ENCODE measurements at regions not wholly inside any gene's neighbourhood (a gene's known extent, or its start where the extent isn't known, plus 50 kb on each side); places are given as distances from the start of the nearest gene placed in this dataset.

DNA sequence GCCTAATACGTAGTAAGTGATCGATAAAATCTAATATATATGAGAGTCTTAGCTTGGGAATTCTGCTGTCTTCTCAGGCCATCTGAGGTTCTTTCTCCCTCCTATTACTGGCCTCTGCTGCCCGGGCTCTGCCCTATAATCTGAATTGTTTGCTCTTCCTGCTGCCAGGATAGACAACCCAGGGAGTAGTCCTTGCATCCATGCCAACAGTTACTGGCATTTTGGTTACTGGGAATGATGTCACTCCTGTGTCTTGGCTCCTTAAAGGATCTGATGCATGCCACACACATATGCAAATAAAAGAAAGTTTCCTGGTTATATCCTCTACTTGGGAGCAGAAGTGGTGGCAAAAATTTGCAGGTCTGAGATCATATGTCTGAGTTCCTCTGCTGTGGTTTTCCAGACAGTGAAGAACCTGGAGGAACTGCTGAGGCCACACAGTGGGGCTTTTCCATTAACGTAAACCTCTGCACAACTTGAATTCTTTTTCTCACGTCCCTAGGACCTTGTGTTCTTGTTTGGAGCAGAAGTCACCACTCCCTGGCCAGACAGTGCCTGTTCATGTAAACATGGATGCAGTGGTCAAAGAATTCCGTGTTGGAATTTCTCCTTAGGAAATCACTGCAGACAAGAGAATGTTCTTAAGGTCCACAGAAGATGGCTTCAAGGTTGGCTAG, 320.6 kb upstream of the TBX3 start:
- no peak for DNase-seq

DNA sequence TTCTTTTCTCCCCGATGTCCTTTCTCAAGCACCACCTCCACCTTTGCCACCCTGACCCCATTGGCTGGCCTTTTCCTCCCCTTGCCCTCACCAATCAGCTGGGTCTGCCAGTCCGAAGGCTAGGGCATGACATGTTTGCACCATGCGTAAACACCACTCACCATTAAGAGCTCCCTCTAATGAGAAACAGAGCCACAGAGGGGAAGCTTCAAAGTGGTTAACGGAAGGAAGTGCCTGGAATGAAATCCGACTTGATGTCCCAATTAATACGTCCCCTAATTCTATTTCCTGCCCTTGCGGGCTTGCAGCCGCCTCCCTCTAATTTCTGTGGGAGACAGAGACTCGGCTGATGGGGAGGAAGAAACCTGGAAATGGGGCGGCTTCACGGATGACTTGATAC, 318.5 kb upstream of the TBX3 start:
- no peak for DNase-seq

DNA sequence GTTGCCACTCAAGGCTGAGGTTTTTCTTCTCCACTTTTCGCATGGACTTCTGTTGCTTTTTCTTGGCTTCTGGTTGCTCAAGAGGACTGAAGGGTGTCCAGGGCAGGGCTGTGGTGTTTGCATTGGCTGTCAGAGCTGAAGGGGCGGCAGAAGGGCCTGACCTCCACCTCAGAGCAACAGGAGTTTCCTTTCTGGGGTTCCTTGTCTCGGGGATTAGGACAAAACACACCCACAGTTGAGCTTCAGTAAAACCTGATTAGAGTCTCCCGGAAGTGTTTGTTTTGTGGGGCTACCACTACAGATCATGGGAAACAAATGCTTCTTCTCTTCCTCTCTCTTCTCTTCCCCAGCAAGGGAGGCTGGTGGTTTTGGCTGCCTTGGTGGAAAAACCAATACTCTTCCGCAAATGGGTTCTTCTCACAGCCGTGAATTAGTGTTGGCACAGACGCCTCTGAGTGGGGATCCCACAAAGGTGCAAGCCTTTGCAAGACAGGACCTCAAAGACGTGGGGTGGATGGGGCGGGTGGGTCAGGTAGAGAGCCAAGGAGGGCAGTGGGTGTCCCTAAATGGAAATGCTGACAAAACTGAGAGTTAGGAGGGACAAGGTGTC, 317.7 kb upstream of the TBX3 start:
- DNase-seq, result no peak

DNA sequence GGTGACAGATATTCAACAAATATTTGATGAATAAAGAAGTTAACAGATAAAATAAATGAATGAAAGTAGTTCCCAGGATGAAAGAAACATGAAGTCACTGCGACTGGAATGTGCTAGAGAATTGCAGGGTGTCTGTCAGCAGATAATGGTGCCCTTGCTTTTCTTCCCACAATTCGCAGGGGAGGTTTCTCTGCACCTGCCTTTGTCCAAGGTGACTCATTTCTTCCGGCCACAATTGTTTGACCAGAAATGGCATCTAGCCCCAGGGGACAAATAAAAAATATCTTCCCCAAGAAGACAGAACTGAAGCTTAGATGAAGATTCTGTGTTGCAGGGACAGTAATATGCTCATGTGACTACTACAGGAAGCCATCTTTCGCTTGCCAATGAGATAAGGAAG, 316.1 kb upstream of the TBX3 start:
- DNase-seq, result no peak

DNA sequence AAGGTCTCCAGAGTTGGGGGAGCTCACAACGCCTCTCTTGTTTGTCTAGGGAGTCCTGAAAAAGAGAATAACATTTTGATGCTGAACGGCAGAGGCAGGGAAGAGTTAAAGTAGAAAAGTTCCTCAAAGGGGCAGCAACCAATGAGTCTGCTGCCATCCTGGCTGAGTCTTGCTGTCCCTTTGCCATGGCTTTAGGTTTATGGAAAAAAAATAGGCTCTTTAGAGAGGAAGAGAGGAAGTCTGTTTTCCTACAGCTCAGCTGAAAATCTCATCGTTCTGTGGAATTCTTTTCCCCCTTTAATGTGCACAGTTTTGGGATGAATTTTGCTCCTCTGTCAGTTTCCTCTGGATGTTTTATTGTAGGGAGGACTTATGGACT, 314.8 kb upstream of the TBX3 start:
- DNase-seq, result no peak

DNA sequence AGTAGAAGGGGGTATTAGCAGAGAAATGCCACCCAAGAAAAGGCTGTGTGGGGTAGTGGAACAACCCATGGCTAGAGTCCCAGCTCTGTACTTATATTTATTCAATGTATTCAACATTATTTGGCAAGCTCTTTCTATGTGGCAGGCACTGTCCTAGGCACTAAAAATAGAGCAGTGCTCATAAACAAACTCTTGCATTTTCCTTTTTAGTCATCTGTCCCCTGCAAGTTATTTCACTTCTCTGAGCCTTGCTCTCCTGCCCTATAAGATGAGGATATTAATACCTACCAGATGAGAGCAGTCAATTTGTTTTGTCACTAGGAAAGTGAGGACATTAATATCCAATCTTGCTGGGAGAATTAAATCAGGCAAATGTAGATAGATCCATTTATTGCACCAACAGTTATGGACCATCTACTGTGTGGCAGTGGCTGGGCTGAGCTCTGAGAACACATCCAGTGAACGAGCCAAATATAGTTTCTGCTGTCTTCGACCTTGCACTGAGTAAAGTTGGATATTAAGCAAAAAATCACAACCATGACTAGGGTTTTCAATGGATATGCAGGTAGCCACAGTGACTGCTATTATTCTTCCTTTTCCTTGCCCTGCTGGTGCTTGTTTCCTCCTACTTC, 314.3 kb upstream of the TBX3 start:
- no peak for DNase-seq

DNA sequence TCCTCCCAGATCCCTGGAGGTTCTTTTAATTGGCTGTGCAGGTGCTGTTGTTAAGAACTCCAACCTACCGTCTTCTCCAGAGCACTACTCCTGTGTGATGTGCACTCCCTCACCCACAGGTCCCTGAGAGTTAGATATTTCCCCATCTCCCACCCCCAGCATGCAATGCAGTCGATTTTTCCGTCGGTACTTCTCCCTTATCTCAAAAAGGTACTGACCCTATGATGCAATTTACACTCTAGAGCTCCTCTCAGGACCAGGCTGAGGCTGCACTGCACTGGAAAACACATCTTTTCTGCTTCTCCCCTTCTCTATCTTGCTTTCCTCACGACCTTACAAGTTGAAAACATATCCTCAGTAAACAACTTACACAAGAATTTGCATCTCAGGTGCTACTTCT, 312.4 kb upstream of the TBX3 start:
- no peak for DNase-seq

DNA sequence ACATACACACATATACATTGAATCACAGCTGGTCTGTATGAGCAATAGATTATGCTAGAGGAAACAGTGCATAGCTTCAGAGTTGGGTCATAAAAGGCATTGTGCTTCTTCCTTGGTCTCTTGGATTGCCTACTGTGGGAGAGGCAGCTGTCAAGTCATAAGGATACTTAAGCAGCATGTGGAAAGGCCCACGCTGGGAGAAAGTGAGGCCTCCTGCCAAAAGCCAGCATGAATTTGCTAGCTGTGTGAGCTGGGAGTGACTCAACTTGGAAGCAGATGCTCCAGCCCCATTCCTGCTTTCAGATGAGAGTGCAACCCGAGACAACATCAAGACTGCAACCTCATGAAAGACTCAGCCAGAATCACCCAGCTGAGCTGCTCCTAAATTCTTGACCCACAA, 311.9 kb upstream of the TBX3 start:
- no peak for DNase-seq

DNA sequence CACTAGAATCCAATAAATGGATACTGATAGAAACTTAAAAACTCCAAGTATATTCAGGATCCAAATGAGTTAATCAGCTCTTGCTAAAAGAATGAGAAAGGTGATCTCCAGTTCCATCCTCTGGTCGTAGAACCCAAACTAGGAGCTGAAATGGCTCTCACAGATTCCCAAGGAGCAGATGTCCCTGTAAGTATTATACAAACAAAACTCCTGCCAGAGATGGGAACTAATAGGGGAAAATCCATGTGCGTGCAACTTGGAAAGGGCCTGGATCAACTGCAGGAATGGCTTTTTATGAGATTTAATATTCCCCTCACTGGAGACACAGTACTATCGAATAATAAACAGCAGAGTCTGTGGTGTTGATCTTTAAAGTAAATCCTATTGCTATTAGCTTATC, 309.2 kb upstream of the TBX3 start:
- peak; percentile 79 for DNase-seq

DNA sequence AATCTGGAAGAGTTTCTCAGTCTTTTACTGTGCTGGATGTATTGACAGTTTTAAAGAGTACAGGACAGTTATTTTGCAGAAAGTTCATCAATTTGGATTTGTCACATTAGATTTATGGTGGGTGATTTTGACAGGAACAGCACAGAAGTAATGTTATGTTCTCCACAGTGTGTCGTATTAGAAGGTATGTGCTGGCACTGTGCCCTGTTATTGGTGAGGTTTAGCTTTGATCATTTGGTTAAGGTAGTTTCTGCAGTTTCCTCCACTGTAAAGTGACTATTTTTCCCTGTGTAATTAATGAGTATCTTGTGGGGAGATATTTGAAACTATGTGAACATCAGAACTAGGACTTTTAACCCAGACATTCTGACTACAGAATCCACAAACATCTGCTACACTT, 308.5 kb upstream of the TBX3 start:
- no peak for DNase-seq

DNA sequence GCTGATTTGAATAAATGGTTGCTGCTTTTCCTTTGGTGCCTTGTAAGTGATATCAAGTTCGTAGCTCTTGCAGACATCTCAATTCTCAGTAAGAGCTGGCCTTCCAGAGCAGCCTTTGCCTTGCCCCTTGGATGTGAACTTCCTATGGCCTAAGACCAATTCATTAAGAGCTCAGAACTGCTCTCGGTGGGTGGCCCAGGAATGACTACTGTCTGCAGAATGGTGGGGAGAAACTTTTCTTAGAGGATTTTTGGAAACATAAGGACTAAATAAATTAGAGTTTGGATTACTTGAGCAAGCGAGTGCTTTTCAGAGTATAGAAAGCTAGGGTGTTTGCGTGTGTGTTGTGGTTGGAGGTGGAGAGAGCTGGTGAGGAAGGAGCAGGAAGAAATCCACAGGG, 306.4 kb upstream of the TBX3 start:
- DNase-seq, result no peak

DNA sequence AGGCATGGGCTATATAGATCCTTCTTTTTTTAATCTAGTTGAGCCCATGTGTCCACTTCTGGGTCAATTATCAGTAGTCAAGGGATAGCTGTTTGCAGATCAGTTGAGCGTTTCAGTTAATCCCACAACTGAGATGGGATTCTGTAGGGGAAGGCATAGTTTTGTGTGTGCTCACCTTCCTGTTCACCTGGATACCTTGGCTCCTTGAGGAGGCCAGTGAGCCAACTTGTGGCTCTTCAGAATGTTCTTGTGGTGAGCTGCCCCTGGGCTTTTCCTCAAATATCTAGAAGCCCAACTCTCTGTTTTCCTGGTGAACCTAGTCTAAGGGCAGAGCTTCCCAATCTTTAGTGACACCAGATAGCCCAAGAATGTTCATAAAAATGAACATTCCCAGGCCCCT, 302.9 kb upstream of the TBX3 start:
- DNase-seq, result no peak

DNA sequence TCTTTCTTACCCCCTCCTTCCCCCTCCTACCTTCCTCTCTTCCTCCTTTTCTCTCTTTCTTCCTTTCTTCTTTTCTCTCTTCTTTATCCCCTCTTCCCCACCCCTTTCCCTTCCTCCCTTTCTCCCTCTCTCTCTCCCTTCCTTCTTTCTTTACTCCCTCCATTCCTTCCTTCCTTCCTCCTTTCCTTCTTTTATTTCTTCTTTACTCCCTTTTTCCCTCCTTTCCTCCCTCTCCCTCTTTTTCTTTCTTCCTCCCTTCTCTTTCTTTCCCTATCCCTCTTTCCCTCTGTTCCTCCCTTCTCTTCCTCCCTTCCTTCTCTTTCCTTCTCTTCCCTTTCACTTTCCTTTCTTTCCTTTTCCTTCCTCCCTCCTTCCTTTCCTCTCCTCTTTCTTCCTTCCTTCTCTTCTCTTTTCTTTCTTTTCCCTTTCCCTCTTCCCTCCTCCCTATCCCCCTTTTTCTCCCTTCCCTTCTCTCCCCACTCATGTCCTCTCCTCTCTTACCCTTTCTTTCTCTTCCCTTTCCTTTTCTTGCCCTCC, 302.3 kb upstream of the TBX3 start:
- no peak for DNase-seq

DNA sequence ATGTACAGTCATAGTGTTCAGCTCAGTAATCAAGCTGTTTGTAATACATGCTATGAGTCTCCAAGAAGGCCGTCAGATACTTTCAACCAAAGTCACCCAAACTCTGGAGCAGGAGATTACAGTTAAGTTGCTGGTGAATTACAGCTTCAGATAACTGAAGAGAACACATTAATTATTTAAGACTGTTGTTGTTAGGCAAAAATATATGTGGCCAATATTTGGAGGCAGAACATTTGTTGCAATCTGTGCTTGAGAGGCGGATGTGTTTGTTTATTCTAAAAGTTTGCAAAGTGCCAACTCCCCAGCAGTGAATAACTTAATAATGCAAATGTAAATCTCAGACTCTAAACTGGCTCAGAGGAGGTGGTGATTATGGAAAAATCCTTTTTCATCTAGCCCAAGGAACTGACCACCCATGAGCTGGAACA, 300.7 kb upstream of the TBX3 start:
- DNase-seq, result no peak

DNA sequence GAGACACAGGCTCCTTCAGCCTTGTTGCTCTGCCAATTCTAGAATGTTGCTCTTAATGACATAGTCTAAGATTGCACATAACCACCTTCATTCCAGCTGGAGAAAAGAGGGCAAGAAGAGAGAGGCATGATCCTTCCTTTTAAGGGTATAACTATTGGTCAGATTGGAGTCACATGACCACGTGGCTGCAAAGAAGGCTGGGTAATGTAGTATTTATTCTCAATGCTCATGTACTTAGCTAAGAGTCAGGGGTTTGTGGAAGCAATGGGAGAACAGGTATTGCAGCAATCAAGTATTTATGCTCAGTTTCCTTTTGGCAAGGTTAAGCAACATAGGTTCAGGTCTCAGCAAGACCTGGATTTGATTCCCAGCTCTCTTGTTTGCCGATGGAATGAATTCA, 298.8 kb upstream of the TBX3 start:
- peak; percentile 15 for DNase-seq

DNA sequence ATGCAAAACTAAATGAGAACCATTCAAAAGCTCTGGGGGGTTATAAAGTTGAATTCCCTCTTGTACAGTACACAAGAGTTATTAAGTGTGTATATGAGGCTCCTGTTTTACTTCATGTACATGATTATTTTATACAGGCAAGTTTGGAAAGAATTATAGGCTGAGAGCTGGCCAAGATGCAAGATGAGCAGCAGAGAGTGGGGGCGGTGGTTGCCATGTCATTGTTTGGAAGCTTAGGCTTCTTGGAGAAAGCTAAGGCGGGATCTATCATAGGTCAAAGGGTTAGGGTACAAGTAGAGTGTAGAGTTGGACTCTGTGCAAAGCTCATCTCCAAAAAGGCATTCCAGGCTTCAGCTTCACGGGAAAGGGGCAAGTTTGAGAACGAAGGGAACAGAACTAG, 297.1 kb upstream of the TBX3 start:
- DNase-seq, result peak; percentile 47

DNA sequence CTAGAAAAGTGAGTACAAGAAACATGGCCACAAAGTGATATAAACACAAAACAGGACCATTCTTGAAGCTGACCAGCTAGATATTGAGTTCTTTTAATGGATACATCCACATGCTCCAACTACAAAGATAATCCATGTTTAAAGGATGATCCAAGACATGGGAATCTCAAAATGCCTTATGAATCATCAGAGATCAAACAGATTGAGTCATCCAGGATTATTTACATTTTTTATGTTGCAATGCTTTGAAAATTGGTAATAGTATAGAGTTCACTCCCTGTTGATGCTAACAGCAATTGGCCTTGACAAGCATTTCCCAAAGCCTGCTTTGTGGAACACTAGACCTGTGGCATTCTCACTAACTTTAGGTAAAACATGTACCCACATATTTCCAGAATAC, 293.0 kb upstream of the TBX3 start:
- DNase-seq, result no peak

DNA sequence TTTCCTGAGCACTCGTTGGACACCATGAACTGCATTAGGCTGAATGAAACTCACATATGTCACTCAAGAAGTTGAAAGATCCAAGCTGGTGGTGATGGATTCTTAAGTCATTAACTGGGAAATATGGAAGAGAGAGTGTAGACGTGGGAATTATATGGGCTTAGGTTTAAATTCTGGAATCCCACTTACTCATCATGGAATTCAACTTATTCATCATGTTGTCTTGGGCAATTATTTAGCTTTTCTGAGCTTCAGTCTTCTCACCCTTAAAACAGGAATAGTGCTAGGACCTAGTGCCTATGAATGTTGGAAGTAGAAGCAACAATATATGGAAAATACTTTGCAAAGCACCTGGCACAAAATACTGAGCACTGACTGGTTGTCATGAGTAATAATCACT, 292.4 kb upstream of the TBX3 start:
- DNase-seq, result no peak

DNA sequence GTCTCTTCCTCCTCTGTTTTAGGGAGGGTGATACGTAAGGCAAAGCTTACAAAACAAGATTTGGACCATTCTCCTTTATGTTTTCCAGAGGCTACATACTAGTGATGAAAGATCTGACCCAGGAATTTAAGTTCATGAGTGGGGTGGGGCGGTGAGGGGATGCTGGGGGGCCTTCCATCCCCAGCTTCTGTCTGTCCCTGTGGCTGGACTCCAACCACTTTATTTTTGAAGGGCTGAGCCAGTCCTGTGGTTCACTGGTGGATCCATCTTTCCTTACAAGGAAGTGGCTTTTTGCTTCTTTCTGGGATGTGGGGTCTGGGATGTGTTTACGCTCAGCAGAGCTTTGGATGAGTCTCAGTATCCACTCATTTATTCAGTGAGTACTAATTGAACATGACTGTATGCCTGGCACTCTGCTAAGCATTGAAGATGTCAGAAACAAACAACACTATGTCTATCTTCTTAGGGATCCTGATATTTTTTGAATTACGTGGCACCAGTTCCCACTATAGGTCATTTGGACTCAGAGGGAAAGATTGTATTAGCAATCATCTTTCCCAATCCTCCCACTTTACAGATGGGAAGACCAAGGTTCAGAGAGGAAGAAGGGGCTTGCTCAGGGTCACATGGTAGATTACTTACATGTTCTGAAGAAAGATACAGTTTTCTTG, 291.8 kb upstream of the TBX3 start:
- peak; percentile 87 for DNase-seq

DNA sequence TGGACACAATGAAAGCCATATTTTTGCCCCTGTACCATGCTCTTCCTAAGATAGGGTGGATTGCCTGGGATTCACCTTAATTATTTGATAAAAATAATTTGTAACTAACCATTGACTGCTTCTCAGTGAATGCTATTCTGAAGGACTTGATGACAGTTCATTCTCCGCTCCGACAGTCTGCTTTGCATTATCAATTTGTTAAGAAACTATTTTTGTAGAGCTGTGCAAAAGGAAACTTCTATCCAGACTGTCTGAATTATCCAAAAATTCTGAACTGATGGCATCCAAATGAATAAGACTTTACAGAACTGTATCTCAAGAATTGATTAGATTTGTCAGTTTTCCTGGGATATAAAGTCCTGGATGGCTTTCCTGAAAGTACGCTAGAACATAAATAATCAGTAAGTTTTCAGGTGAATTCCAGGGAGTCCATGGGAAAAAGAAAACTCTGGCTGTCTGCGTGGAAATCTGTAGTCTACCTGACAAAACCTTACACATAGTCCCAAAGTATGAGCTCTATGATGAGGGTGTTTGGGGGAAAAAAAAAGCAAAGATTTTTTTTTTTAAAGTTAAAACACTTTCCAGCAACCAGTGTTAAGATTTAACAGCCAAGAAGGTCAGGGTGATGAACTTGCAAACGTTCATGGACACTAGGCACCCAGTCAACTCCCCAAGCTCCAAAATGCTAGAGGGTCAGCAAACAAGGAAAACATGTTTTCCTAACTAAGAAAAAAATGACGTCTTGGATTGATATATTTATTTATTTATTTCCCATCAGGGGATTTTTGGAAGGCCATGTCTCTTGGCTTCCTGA, 291.1 kb upstream of the TBX3 start:
- DNase-seq, result peak; percentile 93

DNA sequence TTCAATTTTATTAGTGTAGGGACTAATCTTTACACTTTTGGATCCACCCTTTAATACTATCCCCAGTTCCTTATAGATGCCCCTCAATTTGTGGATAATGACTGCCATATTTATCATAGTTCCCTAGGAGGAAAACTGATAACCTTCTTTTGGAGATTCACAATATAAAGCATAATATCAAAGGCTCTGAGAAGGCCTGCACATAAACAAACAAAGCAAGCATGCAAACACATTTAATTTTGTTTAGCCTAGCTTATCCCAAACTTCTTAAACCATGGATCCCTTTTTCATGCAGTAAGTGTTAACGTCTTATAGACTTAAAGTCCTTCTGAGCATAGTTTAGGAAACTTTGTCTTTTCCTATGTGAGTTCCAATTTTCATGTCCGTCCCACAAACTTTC, 290.4 kb upstream of the TBX3 start:
- no peak for DNase-seq

DNA sequence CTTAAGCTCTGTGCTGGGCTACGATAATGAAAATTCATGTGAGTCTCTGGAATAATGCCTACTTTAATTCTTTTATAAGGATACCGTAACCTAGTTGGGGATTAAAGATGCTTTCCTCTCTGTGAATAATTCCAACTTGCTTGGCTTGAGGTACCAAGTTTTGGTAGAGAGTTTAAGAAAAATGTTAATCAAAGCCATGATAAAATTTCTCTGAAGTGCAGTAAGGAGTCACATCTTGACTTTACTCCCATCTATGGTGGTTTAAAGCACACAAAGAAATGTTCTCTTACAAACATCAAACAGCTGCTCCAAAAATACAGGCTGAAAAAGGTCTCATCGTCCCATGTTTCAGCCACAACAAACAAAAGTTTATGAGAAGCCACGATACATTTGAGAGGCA, 284.8 kb upstream of the TBX3 start:
- DNase-seq, result no peak

Data from skin of body (tissue), 1 donor.